ENCODE measurements at regions not wholly inside any gene's neighbourhood (a gene's known extent, or its start where the extent isn't known, plus 50 kb on each side); places are given as distances from the start of the nearest gene placed in this dataset.

GRCh38 chr3:182309120-182309519, 484.2 kb upstream of the ATP11B start:
- POLR2A ChIA-PET: no interaction called here
- Histone ChIP-seq H3K4me3 (ENCODE audit: low read depth in 2 of 2, low read length in 2 of 2) (no peak overlapping the region), H3K27ac (ENCODE audit: low read length) (no peak overlapping the region), H3K27me3 (ENCODE audit: control insufficient read depth, insufficient read depth, low read length) (no peaks in the 10 kb centered on the region), H3K9me3 (ENCODE audit: control insufficient read depth, insufficient read depth, low read depth, low read length) (no peaks in the 10 kb centered on the region), H3K4me1 (ENCODE audit: control insufficient read depth, insufficient read depth, low read length) (no peaks in the 10 kb centered on the region), H3K36me3 (ENCODE audit: control insufficient read depth, insufficient read depth, low read length) (no peaks in the 10 kb centered on the region)
- TF ChIP-seq CTCF (IDR thresholded peaks at IDR 0.05) (no peak), POLR2AphosphoS5 (IDR thresholded peaks at IDR 0.05; ENCODE audit: low read depth, low read length) (no peak), SIN3A (IDR thresholded peaks at IDR 0.05; ENCODE audit: borderline replicate concordance, insufficient read depth, low read depth, low read length) (no peak), REST (IDR thresholded peaks at IDR 0.05; ENCODE audit: insufficient read depth in 1 of 2, low read depth in 2 of 2, low read length in 1 of 2) (no peak), TCF7L2 (IDR thresholded peaks at IDR 0.05; ENCODE audit: low read depth, low read length) (no peak)
- intact Hi-C loops (cut with micrococcal nuclease; ENCODE audit: unreplicated experiment) (no loop called here), in situ Hi-C loops (cut with HindIII; ENCODE audit: low pct_unique_long_range_greater_than_20kb, low sequenced_read_pairs) (no loop called here)
- ATAC-seq (no peak), DNase-seq (ENCODE audit: low read depth, low spot score) (no peak)
- BruUV-seq (replicated peaks): no TSS peak
- CTCF ChIA-PET: no interaction called here

GRCh38 chr3:182315313-182315712, 478.0 kb upstream of the ATP11B start:
- intact Hi-C loops (cut with micrococcal nuclease; ENCODE audit: unreplicated experiment) (no loop called here), in situ Hi-C loops (cut with HindIII; ENCODE audit: low pct_unique_long_range_greater_than_20kb, low sequenced_read_pairs) (no loop called here)
- no peak for TF ChIP-seq CTCF (IDR thresholded peaks at IDR 0.05)
- TF ChIP-seq TCF7L2 (IDR thresholded peaks at IDR 0.05; ENCODE audit: low read depth, low read length): no peak
- TF ChIP-seq REST (IDR thresholded peaks at IDR 0.05; ENCODE audit: insufficient read depth in 1 of 2, low read depth in 2 of 2, low read length in 1 of 2): no peak
- no peak for TF ChIP-seq POLR2AphosphoS5 (IDR thresholded peaks at IDR 0.05; ENCODE audit: low read depth, low read length)
- no peak for TF ChIP-seq SIN3A (IDR thresholded peaks at IDR 0.05; ENCODE audit: borderline replicate concordance, insufficient read depth, low read depth, low read length)
- H3K9me3 ChIP-seq (ENCODE audit: control insufficient read depth, insufficient read depth, low read depth, low read length): no peaks in the 10 kb centered on the region
- POLR2A ChIA-PET: no interaction called here
- no peak for ATAC-seq
- CTCF ChIA-PET: no interaction called here
- H3K27me3 ChIP-seq (ENCODE audit: control insufficient read depth, insufficient read depth, low read length): no peaks in the 10 kb centered on the region
- H3K4me1 ChIP-seq (ENCODE audit: control insufficient read depth, insufficient read depth, low read length): no peaks in the 10 kb centered on the region
- no peaks in the 10 kb centered on the region for H3K36me3 ChIP-seq (ENCODE audit: control insufficient read depth, insufficient read depth, low read length)
- no peak overlapping the region for H3K27ac ChIP-seq (ENCODE audit: low read length)
- no peak for DNase-seq (ENCODE audit: low read depth, low spot score)
- H3K4me3 ChIP-seq (ENCODE audit: low read depth in 2 of 2, low read length in 2 of 2): no peak overlapping the region
- BruUV-seq (replicated peaks): no TSS peak

Measured in Panc1 (cell line).